Heart left ventricle (tissue), 13 donors: ENCODE measurements at regions not wholly inside any gene's neighbourhood (a gene's known extent, or its start where the extent isn't known, plus 50 kb on each side); places are given as distances from the start of the nearest gene placed in this dataset.

Experiments
- POLR2A ChIP-seq, 2 donors: fragments of 450-650 bp; IDR thresholded peaks; one replicate each; pipeline ENCODE4 v1.6.1; 2017; ENCODE audit warnings: antibody characterized with exemption in 2 of 2, mild to moderate bottlenecking in 2 of 2, moderate library complexity in 2 of 2
- TF ChIP-seq, protein P1 (sequence below), 12 donors: fragments of 200-600 bp; sonication (generic) in 4 of 12; IDR thresholded peaks; one replicate each; pipeline versions ENCODE4 v1.5.0 to v1.8.0; 2018 to 2022; ENCODE audit warnings: antibody characterized with exemption in 12 of 12, mild to moderate bottlenecking in 5 of 12
- donor health status: ischemic (EF 13 %, LVEDD 7.1; RV severe dilation, severe dysfunction).
- donor health status: DM: no; HTN: yes; CAD: no.
- donor health status: DM: no; HTN: no; CAD: no.
- donor health status: ischemic (EF 25% LVEDD 6.9; RV normal size, moderate dysfunction).
- donor health status: ischemic (EF 25% LVEDD 5.7; RV mildly dilated, moderate dysfunction).
- donor health status: ischemic (EF 35%, LVEDD 5.7; RV mildly dilated, moderate dysfunction).
- donor health status: nonischemic (EF 11% LVEDD 7.7; RV severe dilation, severe dysfunction).
- donor health status: DM: yes; HTN: yes; CAD: no.
- donor health status: PGD.
- donor health status: ischemic (EF 29% LVEDD 5.4; RV normal size, mild dysfunction).
- donor health status: nonischemic (EF 23%, LVEDD 6.1; RV moderate dilation, normal function).

DNA sequence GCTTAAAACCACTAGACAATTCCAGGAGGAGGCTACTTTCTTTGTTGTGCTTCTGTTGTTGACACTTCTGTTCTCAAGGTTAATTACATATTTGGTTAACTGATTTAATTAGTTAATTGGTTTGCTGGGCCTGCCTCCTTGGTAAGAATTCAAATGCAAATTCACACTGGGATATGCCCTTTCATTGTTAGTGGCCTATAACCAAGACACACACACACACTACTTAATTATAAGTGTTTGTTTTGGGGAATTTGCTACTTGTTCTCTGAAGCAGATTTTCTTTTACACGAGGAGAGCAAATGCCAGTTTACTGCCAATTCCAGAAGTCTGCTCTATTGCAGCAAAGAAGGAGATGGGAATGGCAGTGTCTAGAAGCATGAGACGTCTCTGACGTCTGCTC is 101.6 kb upstream of the BASP1 start:
- TF ChIP-seq, protein P1, sequence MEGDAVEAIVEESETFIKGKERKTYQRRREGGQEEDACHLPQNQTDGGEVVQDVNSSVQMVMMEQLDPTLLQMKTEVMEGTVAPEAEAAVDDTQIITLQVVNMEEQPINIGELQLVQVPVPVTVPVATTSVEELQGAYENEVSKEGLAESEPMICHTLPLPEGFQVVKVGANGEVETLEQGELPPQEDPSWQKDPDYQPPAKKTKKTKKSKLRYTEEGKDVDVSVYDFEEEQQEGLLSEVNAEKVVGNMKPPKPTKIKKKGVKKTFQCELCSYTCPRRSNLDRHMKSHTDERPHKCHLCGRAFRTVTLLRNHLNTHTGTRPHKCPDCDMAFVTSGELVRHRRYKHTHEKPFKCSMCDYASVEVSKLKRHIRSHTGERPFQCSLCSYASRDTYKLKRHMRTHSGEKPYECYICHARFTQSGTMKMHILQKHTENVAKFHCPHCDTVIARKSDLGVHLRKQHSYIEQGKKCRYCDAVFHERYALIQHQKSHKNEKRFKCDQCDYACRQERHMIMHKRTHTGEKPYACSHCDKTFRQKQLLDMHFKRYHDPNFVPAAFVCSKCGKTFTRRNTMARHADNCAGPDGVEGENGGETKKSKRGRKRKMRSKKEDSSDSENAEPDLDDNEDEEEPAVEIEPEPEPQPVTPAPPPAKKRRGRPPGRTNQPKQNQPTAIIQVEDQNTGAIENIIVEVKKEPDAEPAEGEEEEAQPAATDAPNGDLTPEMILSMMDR (IDR thresholded peaks at IDR 0.05), result no peak
- TF ChIP-seq POLR2A (IDR thresholded peaks at IDR 0.05), result no peak
